GM21381 (cell line): ENCODE measurements at regions not wholly inside any gene's neighbourhood (a gene's known extent, or its start where the extent isn't known, plus 50 kb on each side); places are given as distances from the start of the nearest gene placed in this dataset.
"Not testable (repeated sequence)": the region's sequence is repeated elsewhere in the genome, so short reads cannot be mapped to it uniquely, and the experiment has no call there.

Experiments
- ATAC-seq: cut with Tn5 transposase; IDR thresholded peaks from one replicate; pipeline ENCODE4 v1.9.1; 2021; ENCODE audit warnings: mild to moderate bottlenecking, moderate library complexity; ENCODE audit not compliant: unreplicated experiment

DNA sequence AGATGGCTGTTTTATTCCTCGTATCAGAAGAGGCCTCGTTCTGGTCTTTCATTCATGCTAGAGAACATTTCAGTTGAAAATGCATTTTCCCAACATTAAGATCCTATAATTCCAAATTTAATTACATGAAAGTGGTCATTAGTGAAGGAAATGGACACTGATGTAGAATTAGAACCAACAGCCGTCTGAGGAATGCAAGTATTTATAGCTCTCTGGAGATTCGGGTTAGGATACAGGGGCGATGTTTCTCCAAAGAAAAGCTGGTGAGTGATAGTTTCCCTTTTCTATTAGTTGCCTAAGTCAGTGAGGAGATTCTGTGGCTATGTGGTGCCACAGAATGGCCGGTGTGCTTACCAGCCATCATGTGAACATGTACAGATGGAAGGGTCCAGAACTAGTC lies 109.0 kb upstream of the IL12A start:
- no peak for ATAC-seq

DNA sequence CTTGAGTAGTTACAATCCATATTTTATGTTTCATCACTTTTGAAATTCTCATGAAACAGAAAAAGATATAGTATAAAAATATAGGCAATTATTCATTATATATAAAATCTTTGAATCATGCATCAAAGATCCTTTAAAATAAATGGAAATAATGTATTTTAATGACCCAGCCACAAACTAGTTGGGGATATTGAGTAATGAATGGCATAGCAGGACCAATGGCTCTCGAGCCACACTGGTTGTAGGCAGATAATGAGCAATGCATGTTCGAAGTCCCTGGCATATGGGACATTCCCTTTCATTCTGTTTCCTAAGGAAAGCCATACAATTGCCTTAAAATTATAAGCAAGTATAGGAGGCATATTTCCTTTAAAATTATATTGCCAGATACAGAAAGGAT lies 107.4 kb upstream of the IL12A start:
- no peak for ATAC-seq

DNA sequence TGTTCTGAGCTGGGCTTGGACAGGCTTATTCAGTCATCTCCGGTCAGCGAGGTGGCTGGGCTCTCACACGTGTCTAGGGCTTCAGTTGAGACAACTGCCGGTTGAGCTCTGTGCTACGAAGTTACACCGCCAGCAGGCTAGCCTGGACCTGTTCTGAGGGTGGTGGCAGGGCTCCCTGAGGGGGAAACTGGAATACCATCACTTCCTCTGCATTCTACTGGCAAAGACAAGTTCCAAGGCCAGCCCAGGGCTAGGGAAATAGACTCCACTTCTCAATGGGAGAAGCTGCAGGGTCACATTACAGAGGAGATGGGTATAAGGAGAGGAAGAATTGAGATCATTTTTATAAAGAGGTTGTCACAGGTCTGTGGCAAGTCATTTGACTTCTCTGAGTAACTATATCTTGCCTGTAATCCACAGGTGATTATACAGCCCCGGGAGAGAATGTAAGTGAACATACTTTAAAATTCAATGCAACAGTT lies 106.8 kb upstream of the IL12A start:
- no peak for ATAC-seq

DNA sequence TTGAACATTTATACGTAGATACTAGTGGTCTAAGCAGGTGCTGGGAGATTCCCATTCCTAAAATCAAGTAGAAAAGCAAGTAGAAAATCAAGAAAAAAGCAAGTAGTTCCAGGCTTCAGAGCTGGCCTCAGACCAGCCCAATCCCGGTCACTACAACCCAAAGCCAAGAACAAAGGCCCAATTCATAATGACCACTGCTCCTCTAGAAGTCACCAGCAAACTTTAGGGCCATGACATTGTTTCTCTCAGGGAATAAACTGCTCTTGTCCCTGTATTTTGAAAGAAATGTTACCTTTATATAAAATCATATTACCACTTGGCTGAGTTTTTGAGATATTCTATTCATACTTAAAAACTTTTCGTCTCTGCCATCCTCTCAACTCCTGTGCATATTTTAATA lies 106.3 kb upstream of the IL12A start:
- ATAC-seq, result no peak

DNA sequence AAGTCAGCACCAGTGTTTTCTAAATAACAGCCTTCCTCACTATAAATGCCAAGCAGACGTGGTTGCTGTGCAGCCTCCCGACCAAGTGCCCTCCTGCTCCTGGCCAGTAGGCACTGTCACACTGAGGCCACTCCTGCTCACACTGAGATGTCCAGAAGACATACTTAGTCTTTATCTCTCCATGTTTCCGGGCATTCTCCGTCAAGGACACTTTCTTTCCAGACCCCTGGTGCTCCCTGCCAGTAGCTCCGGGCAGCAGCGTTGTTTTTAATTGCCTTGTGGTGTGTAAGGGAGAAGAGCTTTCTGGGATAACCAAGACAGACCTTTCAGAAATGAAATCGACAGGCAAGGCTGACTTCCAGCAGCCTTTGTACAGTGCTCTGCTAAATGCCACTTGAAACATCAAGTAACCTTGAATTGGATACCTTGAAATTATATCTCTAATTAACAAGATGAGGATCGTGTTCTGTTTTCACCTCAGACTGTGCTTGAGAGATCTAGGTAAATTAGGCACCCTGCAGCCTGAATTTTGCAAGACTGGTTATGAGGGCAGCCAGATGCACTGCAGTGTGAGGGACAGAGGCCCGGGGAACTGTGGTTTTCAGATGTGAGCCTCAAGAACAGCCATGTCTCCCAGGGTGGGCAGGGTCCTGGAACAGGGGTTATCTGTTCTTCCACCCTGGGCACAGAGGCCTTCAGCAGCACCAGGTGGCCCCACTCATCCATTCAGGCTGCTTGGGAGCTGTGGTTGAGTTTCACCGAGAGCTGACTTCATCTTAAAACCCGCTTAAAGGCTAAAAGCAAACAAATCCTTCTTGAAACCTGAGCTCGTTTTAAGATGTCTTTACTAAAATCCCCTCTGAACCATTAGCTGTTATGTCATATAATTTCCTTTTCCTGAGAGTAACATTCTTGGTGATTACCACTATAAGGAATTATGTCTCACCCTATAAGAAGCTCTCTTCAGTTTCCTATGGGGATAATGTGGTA lies 105.5 kb upstream of the IL12A start:
- no peak for ATAC-seq

DNA sequence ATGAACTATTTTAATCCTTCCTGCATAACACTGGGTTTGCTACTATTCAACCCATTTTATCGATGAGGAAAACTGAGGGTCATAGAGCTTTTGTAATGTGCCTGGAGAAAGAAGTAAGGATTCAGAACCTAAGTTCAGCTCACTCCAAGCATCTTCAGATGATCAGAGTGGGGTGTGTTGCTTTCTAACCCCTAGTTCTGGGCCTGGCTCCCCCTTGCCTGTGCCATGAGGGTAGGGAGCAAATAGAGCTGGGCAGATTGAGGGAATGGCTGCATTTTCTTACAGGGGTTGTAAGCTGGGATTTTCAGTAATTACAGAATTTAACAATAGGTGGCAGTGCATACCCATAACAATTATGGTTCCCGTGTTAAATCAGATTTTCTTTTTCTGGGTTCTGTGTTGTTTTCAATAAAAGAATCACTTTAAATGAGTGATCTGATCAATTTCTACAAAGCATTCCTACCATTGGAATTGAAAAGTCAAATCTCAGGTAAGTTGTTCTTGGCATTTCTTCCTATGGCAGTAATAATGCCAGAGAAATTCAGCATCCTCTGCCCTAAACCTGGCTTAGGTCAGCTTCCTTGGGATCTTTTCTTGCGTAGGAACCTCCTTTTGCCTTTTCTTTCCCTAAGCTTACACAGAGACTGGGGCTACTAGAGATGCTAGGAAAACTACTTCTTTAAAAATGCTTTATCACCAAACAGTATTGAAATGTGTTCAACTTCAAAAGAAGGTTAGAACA lies 103.8 kb upstream of the IL12A start:
- ATAC-seq, result peak; percentile 46

DNA sequence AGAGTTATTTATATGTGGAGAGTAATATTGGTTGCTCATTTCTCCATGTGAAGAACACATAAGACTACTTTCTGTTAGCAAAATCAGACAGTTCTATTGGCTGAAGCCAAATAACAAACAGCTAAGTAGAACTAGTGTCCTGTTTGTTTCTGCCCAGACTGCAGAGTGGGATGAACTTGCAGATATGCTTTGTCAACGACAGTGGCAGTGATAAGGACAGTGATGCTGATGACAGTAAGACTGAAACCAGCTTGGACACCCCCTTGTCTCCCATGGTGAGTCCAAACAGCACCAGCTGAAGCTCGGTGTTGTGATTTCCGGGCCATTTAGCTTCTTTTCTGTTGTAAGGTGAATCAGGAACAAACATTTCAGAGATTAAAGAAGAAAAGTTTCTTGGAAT lies 102.6 kb upstream of the IL12A start:
- ATAC-seq, result no peak

DNA sequence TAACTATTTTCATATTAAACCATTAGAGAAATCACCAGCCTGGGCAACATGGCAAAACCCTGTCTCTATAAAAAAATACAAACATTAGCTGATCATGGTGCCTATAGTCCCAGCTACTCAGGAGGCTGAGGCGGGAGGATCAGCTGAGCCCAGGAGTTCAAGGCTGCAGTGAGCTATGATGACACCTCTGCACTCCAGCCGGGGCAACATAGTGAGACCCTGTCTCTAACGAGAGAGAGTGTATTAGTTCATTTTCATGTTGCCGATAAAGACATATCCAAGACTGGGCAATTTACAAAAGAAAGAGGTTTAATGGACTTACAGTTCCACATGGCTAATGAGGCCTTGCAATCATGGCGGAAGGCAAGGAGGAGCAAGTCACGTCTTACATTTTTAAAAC lies 102.1 kb upstream of the IL12A start:
- not testable (repeated sequence) for ATAC-seq

DNA sequence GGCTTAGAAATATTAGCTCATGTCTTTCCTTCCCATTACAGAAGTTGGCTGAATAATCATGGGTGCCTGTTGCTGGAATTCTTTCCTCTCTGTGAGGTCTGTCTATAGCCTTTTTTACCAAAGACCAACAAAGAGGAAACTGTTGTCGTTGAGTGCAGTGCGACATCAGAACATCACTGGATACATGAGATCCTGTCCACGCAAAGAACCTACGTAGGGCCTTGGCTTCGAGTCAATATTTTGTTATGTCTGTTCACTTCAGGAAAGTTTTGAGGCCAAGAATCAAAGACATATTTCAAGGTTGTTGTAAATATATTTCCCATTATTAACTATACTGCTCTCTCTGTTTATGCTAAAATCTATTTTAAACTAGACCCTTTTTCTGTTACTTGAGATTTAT lies 101.5 kb upstream of the IL12A start:
- ATAC-seq, result no peak

DNA sequence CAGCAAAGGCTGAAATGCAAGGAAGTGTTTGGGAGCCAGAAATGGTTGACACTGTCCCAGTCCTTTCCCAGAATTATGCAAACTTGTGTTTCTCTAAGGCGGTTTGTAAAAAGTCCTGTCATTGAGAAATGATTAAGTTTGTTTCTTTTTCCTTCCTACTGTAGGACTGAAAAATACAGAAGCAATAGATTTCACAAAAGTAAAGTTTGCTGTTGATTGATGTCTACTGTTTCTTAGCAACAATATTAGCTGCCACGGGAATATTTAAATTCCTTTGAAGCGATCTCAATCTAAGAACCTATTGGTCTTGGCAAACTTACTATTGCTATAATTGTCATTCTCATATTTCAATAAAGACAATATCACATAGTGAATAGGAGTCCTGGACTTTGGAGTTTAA lies 100.7 kb upstream of the IL12A start:
- ATAC-seq, result no peak

DNA sequence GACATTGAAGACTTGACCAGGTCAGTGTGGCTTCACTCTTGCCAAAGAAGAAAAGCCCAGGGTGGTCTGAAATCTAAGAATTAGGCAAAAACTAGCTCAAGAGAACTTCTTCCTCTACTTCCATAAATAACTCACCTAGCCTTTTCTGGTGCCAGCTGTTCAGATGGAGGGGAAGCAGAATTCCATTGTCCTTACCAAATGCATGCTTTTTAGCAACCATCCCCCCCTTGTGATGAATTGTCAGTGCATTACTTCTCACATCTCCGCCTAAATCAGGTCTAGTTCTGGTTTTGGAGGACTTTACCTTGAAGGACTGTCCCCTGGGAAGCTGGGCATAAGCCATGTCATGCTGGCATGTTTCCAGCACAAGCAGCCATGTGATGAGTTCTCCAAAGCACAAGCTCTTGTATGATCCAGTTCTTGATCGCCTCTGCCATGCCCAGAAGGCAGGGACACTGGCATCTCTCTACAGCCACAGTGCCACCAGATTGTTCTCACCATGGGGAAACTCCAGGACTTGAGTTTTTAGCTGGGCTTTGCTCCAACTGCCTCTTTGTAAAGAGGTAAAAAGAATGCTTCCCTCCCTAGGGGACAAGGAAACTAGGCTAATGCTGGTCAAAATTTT lies 96.4 kb upstream of the IL12A start:
- ATAC-seq, result no peak

DNA sequence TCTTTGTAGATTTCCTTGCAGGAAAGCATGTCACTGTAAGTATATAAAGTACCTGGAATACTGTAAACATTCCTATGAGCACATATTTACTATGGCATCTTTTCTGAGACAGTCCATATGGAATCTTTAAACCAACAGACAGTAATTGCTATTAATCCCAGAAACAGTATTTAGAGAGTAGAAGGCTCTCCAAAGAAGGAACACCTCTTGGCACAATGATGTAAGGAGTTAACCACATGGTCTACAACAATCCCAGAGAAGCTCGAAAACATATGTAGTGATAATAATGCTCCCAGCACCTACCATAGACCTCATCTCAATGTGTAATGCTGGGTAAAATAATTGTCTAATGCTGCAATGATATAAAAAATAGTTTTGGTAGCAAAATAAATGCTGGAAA lies 95.8 kb upstream of the IL12A start:
- ATAC-seq, result no peak

DNA sequence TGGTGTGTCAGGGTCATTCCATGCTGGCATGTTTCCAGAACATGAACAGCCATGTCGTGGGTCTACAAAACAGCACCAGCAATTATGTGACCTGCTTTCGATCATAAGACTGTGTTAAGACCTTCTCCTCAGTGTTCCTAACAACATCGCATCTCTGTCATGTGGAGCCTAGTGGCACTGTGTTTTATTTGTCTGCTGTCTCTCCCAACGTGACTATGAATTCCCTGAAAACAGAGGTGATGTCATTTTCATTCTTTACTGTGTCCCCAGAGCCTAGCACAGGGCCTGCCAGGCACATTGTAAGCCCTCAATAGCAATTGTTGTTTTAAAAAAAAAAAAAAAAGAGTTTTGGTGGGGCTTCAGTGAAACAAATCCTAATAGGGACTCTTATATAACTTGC lies 94.2 kb upstream of the IL12A start:
- ATAC-seq, result no peak

DNA sequence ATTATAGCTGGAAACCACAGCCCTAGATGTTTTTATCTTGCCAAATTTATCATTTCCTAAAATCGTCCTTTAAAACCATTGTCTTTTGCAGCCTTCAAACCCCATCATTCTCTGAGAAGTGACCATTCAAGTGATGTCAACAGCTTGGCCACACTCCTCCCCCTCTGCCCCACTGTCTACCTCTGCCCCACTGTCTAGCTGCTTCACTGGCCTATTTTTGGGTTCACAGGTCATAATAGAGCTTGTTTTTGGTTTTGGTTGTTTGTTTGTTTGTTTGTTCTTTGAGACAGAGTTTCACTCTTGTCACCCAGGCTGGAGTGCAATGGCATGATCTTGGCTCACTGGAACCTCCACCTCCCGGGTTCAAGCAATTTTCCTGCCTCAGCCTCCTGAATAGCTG lies 93.2 kb upstream of the IL12A start:
- no peak for ATAC-seq

DNA sequence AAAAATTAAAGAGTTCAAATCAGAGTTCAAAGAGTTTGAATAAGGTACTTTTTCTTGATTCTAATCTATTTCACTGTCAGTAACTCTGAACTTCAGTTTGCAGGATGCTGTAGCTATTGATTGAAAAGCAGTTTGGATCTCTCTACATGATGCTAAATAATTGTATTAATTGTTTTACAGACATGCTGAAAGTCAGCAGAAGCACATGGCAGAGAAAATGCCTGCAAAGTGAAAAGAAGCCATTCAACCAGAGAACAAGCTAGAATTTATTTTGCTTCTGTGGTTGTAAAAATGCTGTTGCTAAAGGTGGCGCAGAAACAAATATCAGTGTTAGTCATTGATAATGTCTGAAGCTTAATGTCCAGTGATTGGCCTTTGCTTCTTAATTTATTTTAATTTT lies 92.1 kb upstream of the IL12A start:
- no peak for ATAC-seq

DNA sequence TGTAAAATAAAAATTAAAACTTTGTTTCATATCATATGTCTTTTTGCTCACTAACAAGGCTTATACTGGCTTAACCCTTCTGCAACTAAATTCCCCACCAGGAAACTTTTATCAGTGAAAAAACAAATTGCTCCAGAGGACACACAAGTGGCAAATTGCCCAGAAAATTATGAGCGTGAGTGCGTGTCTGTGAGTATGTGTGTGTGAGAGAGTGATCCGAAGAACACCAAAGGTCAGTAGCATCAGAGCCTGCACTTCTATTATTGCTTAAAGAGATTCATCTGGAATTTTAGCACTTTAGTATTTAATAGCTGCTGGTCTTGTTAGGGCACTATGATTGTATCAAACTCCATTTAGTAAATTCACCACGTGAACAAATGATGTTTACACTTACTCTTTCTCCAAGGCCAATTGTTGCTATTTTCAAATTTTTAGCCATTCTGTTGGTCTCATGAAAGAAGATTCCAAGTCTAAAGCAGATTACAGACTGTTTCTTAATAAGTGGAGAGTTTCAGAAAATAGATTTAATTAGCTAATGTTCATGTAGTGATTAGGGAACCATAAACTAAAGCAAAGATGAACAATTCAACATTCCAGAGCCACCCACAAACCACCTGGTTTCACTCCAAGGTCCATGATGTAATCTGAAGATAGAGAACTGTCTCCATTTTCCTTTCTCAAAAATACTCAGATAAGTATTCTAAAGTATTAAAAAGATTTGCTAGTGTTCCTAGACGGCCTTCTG lies 91.1 kb upstream of the IL12A start:
- no peak for ATAC-seq

DNA sequence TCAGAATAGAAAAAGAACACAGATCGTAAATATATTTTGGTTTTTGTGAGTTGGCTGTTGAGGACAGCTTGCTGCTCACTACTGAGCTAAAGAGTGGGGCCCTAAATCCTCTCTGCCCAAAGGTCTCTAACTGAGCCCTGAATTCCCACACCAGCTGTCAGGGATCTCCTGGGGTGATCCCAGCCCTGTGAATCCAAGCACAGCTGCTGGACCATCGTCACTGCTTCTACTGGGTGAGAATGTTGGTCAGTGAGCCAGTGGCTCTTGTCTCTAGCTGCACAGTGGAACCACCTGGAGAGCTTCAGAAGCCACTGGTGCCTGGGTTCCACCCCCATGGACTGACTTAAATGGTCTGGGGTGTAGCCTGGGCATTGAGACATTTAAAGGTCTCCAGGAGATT lies 90.5 kb upstream of the IL12A start:
- ATAC-seq, result no peak

DNA sequence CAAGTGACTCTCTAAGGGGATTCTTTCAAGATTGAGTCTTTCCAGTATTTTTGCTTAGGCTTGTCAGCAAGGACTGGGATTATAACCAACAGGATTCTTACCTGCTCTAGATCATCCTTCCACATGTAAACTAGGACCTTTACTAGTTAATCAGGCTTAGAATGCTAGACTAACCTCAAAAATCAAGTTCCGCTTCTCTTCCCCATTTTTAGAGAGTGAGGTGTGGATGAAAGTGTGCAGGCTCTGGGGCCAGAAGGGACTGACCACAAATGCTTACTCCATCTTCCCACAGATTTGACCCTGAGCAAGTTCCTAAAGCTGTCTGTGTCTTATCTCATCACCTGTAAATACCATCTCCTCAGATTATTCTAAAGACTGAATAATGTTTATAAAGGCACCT lies 89.5 kb upstream of the IL12A start:
- no peak for ATAC-seq

DNA sequence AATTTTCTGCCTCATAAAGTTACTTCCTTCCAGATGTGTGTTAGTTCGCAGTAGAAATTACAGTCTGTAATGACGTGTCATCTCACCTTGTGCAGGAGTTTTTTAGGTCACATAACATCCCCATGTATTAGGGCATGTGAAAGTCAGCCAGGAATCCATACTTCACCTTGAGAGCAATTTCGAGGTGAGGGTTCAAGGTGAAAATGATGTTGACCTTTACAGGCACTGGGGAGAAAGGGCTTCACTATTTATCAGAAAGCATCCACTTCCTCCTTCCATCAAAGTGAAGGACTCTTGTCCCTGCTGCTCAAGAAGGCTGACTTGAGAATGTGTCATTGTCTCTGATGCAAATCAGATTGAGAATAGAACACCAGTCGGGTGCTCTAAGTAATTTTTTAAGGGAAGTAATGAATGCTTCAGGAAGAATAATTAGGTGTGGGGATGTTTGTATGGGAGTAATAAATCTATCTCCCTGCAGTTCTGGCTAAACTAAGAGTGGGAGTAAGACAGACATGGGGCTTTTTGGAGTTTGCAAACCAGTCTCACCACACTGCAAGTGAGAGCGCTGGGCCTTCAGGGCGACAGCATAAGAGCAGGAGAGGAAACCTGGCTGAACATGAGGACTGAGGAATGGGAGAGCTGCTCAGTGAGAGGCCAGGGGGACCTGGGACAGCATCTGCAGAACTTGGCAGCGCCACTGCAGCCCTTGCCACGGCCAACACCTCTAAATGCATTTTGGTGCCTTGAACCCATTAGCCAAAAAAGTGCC lies 85.9 kb upstream of the IL12A start:
- peak; percentile 63 for ATAC-seq

DNA sequence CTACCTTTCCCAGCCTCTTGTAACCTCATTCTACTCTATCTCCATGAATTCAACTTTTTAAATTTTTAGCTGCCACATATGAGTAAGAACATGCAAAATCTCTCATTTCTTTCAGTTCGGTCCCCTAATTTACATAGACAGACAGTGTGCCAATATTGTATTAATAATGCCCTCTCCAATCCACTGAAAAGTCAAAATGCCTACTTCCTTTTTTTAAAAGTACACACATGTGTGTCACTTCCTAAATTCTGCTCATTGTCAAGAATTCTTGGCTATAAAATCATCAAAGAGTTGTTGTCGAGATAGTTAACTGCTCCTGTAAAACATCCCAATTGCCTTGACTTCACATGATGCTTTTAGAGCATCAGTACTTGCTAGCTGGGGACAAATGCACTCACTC lies 84.2 kb upstream of the IL12A start:
- ATAC-seq, result peak; percentile 35
